ENCODE measurements at regions not wholly inside any gene's neighbourhood (a gene's known extent, or its start where the extent isn't known, plus 50 kb on each side); places are given as distances from the start of the nearest gene placed in this dataset.
A peak's percentile ranks its signal among the peaks of the same experiment; 100 is the strongest.

DNA sequence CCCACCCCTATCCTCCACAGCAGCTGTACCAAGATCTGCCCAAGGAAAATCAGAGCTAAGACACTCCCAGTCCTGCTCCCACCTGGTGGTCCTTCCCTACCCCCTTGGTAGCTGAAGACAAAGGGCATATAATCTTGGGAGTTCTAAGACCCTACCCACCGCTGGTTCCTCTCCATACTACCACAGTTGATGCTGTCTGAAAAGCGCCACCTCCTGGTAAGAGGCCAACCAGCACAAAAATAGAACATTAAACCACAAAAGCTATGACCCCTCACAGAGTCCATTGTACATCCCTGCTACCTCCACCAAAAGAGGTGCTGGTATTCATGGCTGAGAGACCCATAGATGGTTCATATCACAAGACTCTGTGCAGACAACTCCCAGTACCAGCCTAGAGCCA is 161.5 kb upstream of the ARHGAP42 start:
- TF ChIP-seq CTCF (IDR thresholded peaks at IDR 0.05) (peak in 1 of 12 donors; percentile 9), POLR2A (IDR thresholded peaks at IDR 0.05) (no peak)

Data from heart left ventricle (tissue), 13 donors.